ENCODE measurements at regions not wholly inside any gene's neighbourhood (a gene's known extent, or its start where the extent isn't known, plus 50 kb on each side); places are given as distances from the start of the nearest gene placed in this dataset.

- H3K4me3 ChIP-seq, result no peak overlapping the region
- no peaks in the 10 kb centered on the region for H3K27me3 ChIP-seq
- TF ChIP-seq POLR2A (IDR thresholded peaks at IDR 0.05), result no peak
- TF ChIP-seq POLR2AphosphoS5 (IDR thresholded peaks at IDR 0.05), result no peak
- no peak for TF ChIP-seq CTCF (IDR thresholded peaks at IDR 0.05)
Observed at GRCh38 chr9:26346942-26347477, 545.6 kb downstream of the CAAP1 start.

GRCh38 chr9:26341545-26341944, 551.1 kb downstream of the CAAP1 start:
- intact Hi-C loops (cut with DNase I; ENCODE audit: low total_unique reads), result no loop called here
- no peaks in the 10 kb centered on the region for H3K27me3 ChIP-seq
- no peak overlapping the region for H3K4me3 ChIP-seq
- no peaks in the 10 kb centered on the region for H3K36me3 ChIP-seq
- H3K4me1 ChIP-seq, result no peaks in the 10 kb centered on the region
- no peak for DNase-seq (ENCODE audit: low spot score in 2 of 2)
- H3K9me3 ChIP-seq, result peaks cover 0 to 19% of the 10 kb centered on the region in 2 donors
- TF ChIP-seq CTCF (IDR thresholded peaks at IDR 0.05), result no peak
- TF ChIP-seq POLR2AphosphoS5 (IDR thresholded peaks at IDR 0.05), result no peak
- no peak for TF ChIP-seq POLR2A (IDR thresholded peaks at IDR 0.05)
- no peak overlapping the region for H3K27ac ChIP-seq

More at GRCh38 chr9:26346942-26347477, 545.6 kb downstream of the CAAP1 start:
- Histone ChIP-seq H3K9me3 (peaks cover 0 to 22% of the 10 kb centered on the region in 2 donors), H3K27ac (no peak overlapping the region), H3K4me1 (no peaks in the 10 kb centered on the region), H3K36me3 (no peaks in the 10 kb centered on the region)
- intact Hi-C loops (cut with DNase I; ENCODE audit: low total_unique reads), result no loop called here
- no peak for DNase-seq (ENCODE audit: low spot score in 2 of 2)

GRCh38 chr9:26339796-26340195, 552.8 kb downstream of the CAAP1 start:
- no peaks in the 10 kb centered on the region for H3K27me3 ChIP-seq
- no peak overlapping the region for H3K4me3 ChIP-seq
- no peak for TF ChIP-seq CTCF (IDR thresholded peaks at IDR 0.05)
- no peak for TF ChIP-seq POLR2AphosphoS5 (IDR thresholded peaks at IDR 0.05)
- TF ChIP-seq POLR2A (IDR thresholded peaks at IDR 0.05), result no peak
- no peaks in the 10 kb centered on the region for H3K36me3 ChIP-seq
- intact Hi-C loops (cut with DNase I; ENCODE audit: low total_unique reads), result no loop called here
- no peaks in the 10 kb centered on the region for H3K4me1 ChIP-seq
- H3K9me3 ChIP-seq, result peaks cover 0 to 19% of the 10 kb centered on the region in 2 donors
- DNase-seq (ENCODE audit: low spot score in 2 of 2), result no peak
- H3K27ac ChIP-seq, result no peak overlapping the region

GRCh38 chr9:26335116-26335515, 557.5 kb downstream of the CAAP1 start:
- H3K9me3 ChIP-seq, result no peaks in the 10 kb centered on the region
- H3K4me1 ChIP-seq, result no peaks in the 10 kb centered on the region
- no peak for TF ChIP-seq POLR2AphosphoS5 (IDR thresholded peaks at IDR 0.05)
- no peak for TF ChIP-seq CTCF (IDR thresholded peaks at IDR 0.05)
- TF ChIP-seq POLR2A (IDR thresholded peaks at IDR 0.05), result no peak
- H3K4me3 ChIP-seq, result no peak overlapping the region
- no peak for DNase-seq (ENCODE audit: low spot score in 2 of 2)
- intact Hi-C loops (cut with DNase I; ENCODE audit: low total_unique reads), result no loop called here
- H3K36me3 ChIP-seq, result no peaks in the 10 kb centered on the region
- no peak overlapping the region for H3K27ac ChIP-seq
- no peaks in the 10 kb centered on the region for H3K27me3 ChIP-seq

- no peaks in the 10 kb centered on the region for H3K27me3 ChIP-seq
- TF ChIP-seq POLR2A (IDR thresholded peaks at IDR 0.05) (no peak), POLR2AphosphoS5 (IDR thresholded peaks at IDR 0.05) (no peak), CTCF (IDR thresholded peaks at IDR 0.05) (no peak)
- H3K9me3 ChIP-seq, result no peaks in the 10 kb centered on the region
- H3K36me3 ChIP-seq, result no peaks in the 10 kb centered on the region
- no peak overlapping the region for H3K27ac ChIP-seq
- DNase-seq (ENCODE audit: low spot score in 2 of 2), result no peak
- intact Hi-C loops (cut with DNase I; ENCODE audit: low total_unique reads), result no loop called here
- no peak overlapping the region for H3K4me3 ChIP-seq
- no peaks in the 10 kb centered on the region for H3K4me1 ChIP-seq
Observed at GRCh38 chr9:26334706-26335105, 557.9 kb downstream of the CAAP1 start.

All from breast epithelium (tissue), 4 donors.